ENCODE measurements at regions not wholly inside any gene's neighbourhood (a gene's known extent, or its start where the extent isn't known, plus 50 kb on each side); places are given as distances from the start of the nearest gene placed in this dataset.

DNA sequence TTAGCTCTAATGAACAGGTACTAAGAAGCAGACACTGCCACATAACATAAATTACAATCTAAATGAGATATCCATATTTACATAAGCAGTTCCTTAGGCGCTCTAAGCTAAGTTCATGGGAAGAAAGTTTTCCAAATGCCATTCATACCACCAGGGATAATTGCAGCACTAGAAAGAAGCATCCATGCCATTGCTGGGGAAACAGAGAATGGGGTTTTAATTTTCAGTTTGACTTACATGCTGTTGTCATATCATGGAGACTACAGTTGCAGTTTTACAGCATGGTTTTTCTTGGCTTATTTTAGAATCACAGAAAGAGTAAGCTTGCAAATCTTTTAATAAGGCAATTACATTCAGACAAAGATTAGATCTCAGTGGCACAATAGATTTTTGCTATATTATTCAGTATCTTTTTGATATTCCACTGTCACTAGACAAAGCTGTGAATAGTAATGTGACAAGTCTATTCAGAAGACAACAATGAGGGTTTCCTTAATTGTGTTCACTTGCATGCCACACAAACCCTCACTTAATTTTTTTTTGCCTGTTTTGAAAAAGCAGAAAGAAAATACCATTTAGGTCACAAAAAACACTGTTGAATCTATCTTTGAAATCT lies 108.4 kb upstream of the ELAVL2 start:
- dilution Hi-C loops (cut with MboI; ENCODE audit: extremely low pct_ligation_motif_present, low sequenced_read_pairs) = no loop called here
- no peak overlapping the region for H3K4me3 ChIP-seq (ENCODE audit: control insufficient read depth in 2 of 3, extremely low read depth in 1 of 3, insufficient read depth in 2 of 3, low read depth in 1 of 3, low read length in 3 of 3)
- no peak overlapping the region for H3K9ac ChIP-seq (ENCODE audit: control insufficient read depth, extremely low read depth, insufficient read depth, low read length)
- H3K27ac ChIP-seq (ENCODE audit: control insufficient read depth, insufficient read depth, low read length) = no peak overlapping the region
- no peaks in the 10 kb centered on the region for H3K27me3 ChIP-seq (ENCODE audit: control insufficient read depth, extremely low read depth, insufficient read depth, low read length)
- no peak overlapping the region for H2AFZ ChIP-seq (ENCODE audit: control insufficient read depth, low read length)
- DNase-seq (ENCODE audit: low read depth, low spot score) (no peak), FAIRE-seq (no peak)
- no peaks in the 10 kb centered on the region for H3K36me3 ChIP-seq (ENCODE audit: control insufficient read depth in 2 of 2, extremely low read depth in 1 of 2, insufficient read depth in 2 of 2, low read length in 2 of 2)
- H4K20me1 ChIP-seq (ENCODE audit: control insufficient read depth, extremely low read depth, insufficient read depth, low read length) = no peaks in the 10 kb centered on the region
- no peaks in the 10 kb centered on the region for H3K4me1 ChIP-seq (ENCODE audit: control insufficient read depth, extremely low read depth, insufficient read depth, low read length)
- H3K9me3 ChIP-seq (ENCODE audit: control insufficient read depth, low read depth, low read length) = no peaks in the 10 kb centered on the region
- no peaks in the 10 kb centered on the region for H3K79me2 ChIP-seq (ENCODE audit: control insufficient read depth, insufficient read depth, low read length)
- H3K4me2 ChIP-seq (ENCODE audit: control insufficient read depth, extremely low read depth, insufficient read depth, low read depth, low read length) = no peak overlapping the region
- TF ChIP-seq EZH2 (IDR thresholded peaks at IDR 0.05; ENCODE audit: low read length) = no peak
- TF ChIP-seq, protein P1, sequence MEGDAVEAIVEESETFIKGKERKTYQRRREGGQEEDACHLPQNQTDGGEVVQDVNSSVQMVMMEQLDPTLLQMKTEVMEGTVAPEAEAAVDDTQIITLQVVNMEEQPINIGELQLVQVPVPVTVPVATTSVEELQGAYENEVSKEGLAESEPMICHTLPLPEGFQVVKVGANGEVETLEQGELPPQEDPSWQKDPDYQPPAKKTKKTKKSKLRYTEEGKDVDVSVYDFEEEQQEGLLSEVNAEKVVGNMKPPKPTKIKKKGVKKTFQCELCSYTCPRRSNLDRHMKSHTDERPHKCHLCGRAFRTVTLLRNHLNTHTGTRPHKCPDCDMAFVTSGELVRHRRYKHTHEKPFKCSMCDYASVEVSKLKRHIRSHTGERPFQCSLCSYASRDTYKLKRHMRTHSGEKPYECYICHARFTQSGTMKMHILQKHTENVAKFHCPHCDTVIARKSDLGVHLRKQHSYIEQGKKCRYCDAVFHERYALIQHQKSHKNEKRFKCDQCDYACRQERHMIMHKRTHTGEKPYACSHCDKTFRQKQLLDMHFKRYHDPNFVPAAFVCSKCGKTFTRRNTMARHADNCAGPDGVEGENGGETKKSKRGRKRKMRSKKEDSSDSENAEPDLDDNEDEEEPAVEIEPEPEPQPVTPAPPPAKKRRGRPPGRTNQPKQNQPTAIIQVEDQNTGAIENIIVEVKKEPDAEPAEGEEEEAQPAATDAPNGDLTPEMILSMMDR (optimal IDR thresholded peaks at IDR 0.05 in 1 of 3, IDR thresholded peaks at IDR 0.05 in 1 of 3, conservative IDR thresholded peaks at IDR 0.05 in 1 of 3; ENCODE audit: extremely low read depth in 1 of 3, insufficient read depth in 2 of 3, low read length in 3 of 3) = no peak
- no peaks in the 10 kb centered on the region for H3K9me1 ChIP-seq (ENCODE audit: control insufficient read depth, extremely low read depth, insufficient read depth, low read length)

DNA sequence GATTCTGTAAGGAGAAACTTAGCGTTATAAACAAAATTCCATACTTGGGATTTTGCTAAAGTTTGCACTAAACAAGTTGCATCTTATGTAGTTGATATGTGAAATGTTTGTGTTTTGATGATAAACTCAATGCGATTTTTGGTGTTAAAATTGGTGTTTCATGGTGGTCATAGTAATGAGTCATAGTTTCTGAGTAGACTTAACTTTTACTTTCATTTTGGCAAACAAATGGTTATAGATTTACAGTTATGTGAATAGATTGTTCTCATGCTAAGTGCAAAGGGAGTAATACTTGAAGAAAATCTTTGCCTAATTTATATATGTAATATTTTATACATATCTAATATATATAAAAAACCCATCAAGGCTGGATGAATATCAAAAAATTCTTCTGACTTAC lies 107.3 kb upstream of the ELAVL2 start:
- no peaks in the 10 kb centered on the region for H3K9me3 ChIP-seq (ENCODE audit: control insufficient read depth, low read depth, low read length)
- H3K4me1 ChIP-seq (ENCODE audit: control insufficient read depth, extremely low read depth, insufficient read depth, low read length) = no peaks in the 10 kb centered on the region
- DNase-seq (ENCODE audit: low read depth, low spot score) (no peak), FAIRE-seq (no peak)
- H4K20me1 ChIP-seq (ENCODE audit: control insufficient read depth, extremely low read depth, insufficient read depth, low read length) = no peaks in the 10 kb centered on the region
- H3K9ac ChIP-seq (ENCODE audit: control insufficient read depth, extremely low read depth, insufficient read depth, low read length) = no peak overlapping the region
- no peak overlapping the region for H2AFZ ChIP-seq (ENCODE audit: control insufficient read depth, low read length)
- H3K9me1 ChIP-seq (ENCODE audit: control insufficient read depth, extremely low read depth, insufficient read depth, low read length) = no peaks in the 10 kb centered on the region
- dilution Hi-C loops (cut with MboI; ENCODE audit: extremely low pct_ligation_motif_present, low sequenced_read_pairs) = no loop called here
- no peaks in the 10 kb centered on the region for H3K27me3 ChIP-seq (ENCODE audit: control insufficient read depth, extremely low read depth, insufficient read depth, low read length)
- H3K4me3 ChIP-seq (ENCODE audit: control insufficient read depth in 2 of 3, extremely low read depth in 1 of 3, insufficient read depth in 2 of 3, low read depth in 1 of 3, low read length in 3 of 3) = no peak overlapping the region
- TF ChIP-seq EZH2 (IDR thresholded peaks at IDR 0.05; ENCODE audit: low read length) = no peak
- TF ChIP-seq, protein P1 (optimal IDR thresholded peaks at IDR 0.05 in 1 of 3, IDR thresholded peaks at IDR 0.05 in 1 of 3, conservative IDR thresholded peaks at IDR 0.05 in 1 of 3; ENCODE audit: extremely low read depth in 1 of 3, insufficient read depth in 2 of 3, low read length in 3 of 3) = no peak
- H3K4me2 ChIP-seq (ENCODE audit: control insufficient read depth, extremely low read depth, insufficient read depth, low read depth, low read length) = no peak overlapping the region
- no peak overlapping the region for H3K27ac ChIP-seq (ENCODE audit: control insufficient read depth, insufficient read depth, low read length)
- no peaks in the 10 kb centered on the region for H3K36me3 ChIP-seq (ENCODE audit: control insufficient read depth in 2 of 2, extremely low read depth in 1 of 2, insufficient read depth in 2 of 2, low read length in 2 of 2)
- no peaks in the 10 kb centered on the region for H3K79me2 ChIP-seq (ENCODE audit: control insufficient read depth, insufficient read depth, low read length)
